ENCODE measurements at regions not wholly inside any gene's neighbourhood (a gene's known extent, or its start where the extent isn't known, plus 50 kb on each side); places are given as distances from the start of the nearest gene placed in this dataset.
"Not testable (repeated sequence)": the region's sequence is repeated elsewhere in the genome, so short reads cannot be mapped to it uniquely, and the experiment has no call there.

DNA sequence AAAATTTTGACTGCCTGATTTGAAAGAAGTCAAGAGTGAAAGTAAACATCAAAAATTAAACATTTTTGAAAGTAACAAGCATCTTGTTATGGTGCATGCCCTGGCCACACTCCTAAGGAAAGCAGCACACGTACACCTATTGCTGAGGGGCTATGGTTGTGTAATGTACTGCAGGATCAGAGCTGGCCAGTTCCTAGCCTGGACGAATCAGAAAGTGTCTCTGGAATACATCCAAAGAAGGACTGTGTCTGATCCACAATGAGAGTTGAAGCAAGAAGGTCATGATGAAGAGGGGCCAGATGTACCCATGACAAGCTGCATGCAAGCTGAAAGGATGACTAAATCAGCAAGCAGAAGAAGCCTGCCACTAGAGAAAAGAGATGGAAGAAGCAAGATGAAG, 618.2 kb downstream of the TLE1 start:
- DNase-seq (ENCODE audit: low read depth), result no peak

DNA sequence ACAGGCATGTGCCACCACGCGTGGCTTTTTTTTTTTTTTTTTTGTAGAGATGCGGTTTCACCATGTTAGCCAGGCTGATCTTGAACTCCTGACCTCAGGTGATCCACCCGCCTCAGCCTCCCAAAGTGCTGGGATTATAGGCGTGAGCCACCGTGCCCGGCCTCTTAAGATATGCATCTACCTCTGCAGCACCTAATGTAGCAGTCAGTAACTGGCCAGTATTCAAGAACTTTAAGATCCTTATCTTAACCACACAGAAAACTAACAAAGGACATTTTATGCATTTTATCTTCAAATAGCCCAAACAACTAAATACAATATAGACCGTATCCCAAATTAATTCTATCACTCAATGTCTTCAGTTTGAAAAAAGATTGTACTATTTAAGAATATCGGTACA, 618.7 kb downstream of the TLE1 start:
- DNase-seq (ENCODE audit: low read depth), result no peak

GRCh38 chr9:81069923-81070322, 619.4 kb downstream of the TLE1 start:
- no peak for DNase-seq (ENCODE audit: low read depth)

DNA sequence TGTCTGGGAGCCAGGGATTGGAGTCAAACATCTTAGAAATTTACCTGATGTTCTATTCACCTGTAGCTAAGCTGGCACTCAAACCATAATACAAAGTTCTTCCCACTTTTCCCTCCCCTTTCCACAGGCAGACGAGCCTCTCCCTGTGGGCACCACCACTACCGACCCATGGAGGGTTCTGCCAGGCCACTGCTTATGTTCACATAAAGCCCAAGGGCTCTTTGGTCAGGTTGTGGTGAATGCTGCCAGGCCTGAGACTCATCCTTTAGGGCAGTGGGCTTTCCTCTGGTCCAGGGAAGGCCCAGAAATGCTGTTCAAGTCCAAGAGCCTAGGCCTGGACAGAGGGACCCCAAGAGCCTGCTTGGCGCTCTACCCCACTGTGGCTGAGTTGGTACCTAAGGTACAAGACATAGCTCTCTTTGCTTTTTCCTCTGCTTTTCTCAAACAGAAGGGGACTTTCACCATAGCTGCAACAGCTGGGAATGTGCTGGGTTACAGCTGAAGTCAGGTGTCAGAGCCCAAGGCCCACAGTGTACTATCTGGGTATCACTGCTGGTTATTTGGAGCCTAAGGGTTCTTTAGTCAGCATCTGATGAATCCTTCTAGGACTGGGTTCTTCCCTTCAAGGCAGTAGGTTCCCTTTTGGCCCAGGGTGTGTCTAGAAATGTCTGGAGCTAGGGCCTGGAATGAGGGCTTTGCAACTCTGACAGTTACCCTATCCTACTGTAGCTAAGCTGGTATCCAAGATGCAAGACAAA, 620.1 kb downstream of the TLE1 start:
- no peak for DNase-seq (ENCODE audit: low read depth)

DNA sequence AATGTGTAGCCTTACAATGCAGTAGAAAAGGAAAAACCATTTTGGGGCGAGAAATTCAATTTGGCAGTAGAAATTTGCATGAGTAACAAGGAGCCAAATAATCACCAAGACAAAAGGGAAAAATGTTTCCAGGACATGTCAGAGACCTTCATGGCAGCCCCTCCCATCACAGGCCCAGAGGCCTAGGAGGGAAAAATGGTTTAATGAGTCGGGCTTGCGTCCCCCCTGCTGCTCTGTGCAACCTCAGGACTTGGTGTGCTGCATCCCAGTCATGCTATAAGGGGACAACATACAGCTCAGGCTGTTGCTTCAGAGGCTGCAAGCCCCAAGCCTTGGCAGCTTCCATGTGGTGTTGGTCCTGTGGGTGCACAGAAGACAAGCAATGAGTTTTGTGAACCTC, 626.4 kb downstream of the TLE1 start:
- not testable (repeated sequence) for DNase-seq (ENCODE audit: low read depth)

GRCh38 chr9:81058782-81059181, 630.6 kb downstream of the TLE1 start:
- DNase-seq (ENCODE audit: low read depth), result no peak

DNA sequence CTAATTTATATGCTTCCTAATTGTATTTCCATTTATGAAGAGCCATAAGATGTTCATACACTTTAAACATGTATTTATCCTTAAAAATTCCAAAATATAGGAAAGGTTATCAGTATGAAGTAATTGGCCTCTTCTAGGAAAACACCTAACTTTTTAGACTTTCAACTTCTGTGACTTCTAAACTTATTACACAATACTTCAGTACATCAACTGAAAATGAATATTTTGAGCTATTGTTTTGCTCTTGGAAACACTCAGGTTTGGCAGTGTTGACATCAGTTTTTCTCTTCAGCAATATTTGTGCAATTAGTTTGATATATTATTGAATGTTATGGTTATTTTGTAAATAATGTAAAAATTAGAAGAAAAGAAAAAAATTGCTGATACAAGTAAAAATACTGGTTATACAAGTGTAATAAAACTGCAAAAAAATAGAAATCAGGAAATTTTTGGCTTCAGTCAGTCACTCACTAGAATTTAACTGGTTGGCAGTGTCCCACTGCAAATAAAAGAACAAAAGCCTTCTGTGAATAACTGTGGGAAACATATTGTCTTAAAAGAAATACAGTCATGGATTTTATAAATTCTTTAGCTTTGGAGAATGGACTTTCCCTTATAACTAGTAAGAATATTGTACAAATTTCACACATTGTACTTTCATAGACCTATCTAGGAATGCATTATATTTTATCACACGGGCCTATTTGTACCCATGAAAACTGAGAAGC, 635.9 kb downstream of the TLE1 start:
- DNase-seq (ENCODE audit: low read depth), result no peak

DNA sequence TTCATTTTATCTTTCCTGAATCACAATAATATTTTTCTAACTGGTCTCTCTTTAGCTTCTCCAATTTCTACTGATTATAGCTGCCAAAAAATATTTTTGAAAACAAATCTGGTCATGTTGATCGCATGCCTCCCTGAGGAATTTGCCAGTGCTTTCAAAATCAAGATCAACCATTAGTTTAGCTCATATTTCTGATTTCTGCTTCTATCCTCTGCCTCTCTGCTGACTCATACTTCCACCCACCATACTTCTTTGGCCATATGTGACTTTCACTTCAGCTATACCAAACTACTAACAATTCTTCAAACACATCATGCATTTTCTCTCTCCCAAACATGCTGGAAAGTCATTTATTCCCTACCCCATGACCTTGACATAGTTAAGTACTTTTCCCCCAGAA, 636.5 kb downstream of the TLE1 start:
- DNase-seq (ENCODE audit: low read depth), result no peak

GRCh38 chr9:81047280-81047679, 642.1 kb downstream of the TLE1 start:
- DNase-seq (ENCODE audit: low read depth), result no peak

- DNase-seq (ENCODE audit: low read depth), result no peak
Observed at GRCh38 chr9:81045658-81046057, 643.7 kb downstream of the TLE1 start.

DNA sequence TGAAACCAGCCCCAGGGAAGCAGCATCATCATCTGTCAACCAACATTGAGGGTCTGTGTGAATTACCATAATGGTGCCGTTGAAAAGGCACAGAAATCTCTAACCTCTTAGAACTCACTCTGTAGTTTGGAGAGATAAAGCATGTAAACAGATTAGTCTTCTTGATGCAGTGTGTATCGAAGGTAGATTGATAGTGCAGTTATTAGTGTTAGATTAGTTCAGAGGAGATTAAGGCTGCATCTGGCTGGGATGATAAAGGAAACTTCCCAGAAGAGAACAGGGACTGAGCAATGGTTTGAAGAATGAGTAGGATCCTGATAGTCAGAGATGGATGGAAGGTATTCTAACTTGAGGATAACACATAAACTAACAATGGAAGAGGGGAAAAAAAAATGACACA, 651.5 kb downstream of the TLE1 start:
- no peak for DNase-seq (ENCODE audit: low read depth)

DNA sequence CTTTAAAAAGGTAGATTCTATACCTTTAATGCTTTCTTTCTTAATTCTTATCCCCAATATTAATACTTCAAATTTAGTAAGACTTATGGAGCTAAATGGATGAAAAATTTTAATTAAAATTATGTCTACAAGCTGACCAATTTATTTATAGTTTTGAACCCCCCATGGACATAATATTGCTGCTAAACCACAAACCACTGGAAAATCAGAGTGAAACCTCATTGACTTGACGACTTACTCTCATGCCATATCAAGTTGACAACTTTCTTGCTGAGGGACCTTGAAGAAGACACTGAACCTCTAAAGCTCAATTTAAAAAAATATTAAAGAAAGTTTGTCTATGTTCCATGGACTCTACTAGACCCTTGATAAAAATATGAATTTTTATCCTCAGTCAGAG, 653.7 kb downstream of the TLE1 start:
- DNase-seq (ENCODE audit: low read depth), result no peak

GRCh38 chr9:81035171-81035570, 654.2 kb downstream of the TLE1 start:
- DNase-seq (ENCODE audit: low read depth), result no peak

- DNase-seq (ENCODE audit: low read depth), result no peak
Observed at GRCh38 chr9:81032831-81033230, 656.5 kb downstream of the TLE1 start.

GRCh38 chr9:81032030-81032572, 657.2 kb downstream of the TLE1 start:
- no peak for DNase-seq (ENCODE audit: low read depth)

DNA sequence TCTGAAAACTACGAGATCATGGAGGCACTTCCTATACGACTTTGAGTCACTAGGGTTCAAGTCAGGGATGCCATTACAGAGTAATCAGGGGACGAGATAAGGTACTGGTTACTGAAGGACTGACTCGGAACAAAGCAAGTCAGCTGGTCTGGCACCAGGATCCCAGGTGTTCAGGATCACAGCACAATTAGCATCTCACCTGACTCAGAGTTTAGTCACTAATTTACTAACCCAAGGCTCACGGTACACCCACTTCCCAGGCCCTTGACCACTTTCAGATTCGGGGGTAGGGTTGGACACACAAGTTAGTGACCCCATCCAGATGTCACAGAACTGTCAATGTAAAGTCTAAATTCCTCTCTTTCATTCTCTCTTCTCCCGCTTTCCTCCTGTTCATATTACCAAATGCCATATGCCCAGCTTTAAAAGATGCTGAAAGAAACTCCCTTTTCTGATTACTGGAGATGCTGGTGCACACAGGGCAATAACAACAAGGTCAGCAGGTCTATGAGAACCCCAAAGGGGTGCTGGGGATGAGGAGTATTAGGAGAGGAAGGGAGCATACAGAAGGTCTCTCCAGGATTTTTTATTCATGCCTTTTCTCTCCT, 657.8 kb downstream of the TLE1 start:
- no peak for DNase-seq (ENCODE audit: low read depth)

DNA sequence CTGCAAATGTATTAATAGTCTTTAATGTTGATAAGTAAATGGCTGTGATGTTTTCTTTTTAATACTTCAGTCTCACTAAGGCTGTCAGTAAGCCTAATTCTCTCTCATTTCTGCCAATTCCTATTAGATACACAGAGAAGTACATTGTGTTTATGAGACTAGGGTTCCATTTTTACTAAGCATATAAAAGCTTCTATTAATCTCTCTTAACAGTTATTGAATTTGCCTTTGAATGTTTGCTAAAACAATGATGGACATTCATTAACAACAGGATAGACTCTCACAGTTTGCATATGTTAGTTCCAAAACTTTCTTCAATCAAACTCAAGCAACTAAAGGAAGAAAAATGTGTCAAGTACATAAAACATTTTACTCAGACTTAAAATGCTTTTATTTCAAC, 659.3 kb downstream of the TLE1 start:
- no peak for DNase-seq (ENCODE audit: low read depth)

- DNase-seq (ENCODE audit: low read depth), result no peak
Observed at GRCh38 chr9:81028504-81028903, 660.8 kb downstream of the TLE1 start.

- no peak for DNase-seq (ENCODE audit: low read depth)
Observed at GRCh38 chr9:81022177-81022576, 667.2 kb downstream of the TLE1 start.

- not testable (repeated sequence) for DNase-seq (ENCODE audit: low read depth)
Observed at GRCh38 chr9:81014945-81015344, 674.4 kb downstream of the TLE1 start.

- not testable (repeated sequence) for DNase-seq (ENCODE audit: low read depth)
Observed at GRCh38 chr9:81013191-81013590, 676.2 kb downstream of the TLE1 start.

GRCh38 chr9:81002906-81003305, 686.4 kb downstream of the TLE1 start:
- DNase-seq (ENCODE audit: low read depth), result no peak

DNA sequence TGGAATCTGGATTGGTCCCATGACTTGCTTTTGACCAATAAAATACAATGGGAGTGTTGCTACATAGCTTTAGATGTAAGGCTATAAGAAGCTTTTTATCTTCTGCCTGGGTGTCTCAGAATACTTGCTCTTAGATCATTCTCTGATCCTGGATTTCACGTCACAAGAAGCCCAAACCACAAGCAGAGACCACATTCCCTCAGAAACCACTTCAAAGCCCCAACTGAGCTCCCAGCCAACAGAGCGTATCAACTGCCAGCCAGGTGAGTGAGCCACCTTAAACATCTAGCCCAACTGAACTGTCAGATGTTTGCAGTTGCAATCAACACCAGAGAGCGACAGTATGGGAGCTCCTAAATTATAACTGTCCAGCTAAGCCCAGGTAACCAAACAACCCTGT, 687.1 kb downstream of the TLE1 start:
- DNase-seq (ENCODE audit: low read depth), result no peak
